ENCODE measurements at regions not wholly inside any gene's neighbourhood (a gene's known extent, or its start where the extent isn't known, plus 50 kb on each side); places are given as distances from the start of the nearest gene placed in this dataset.

GRCh38 chr21:28804089-28804670, 188.5 kb downstream of the LTN1 start:
- TF ChIP-seq ARNT (IDR thresholded peaks at IDR 0.05) (no peak), SP1 (IDR thresholded peaks at IDR 0.05) (no peak), FOXK2 (IDR thresholded peaks at IDR 0.05) (no peak), ELF4 (IDR thresholded peaks at IDR 0.05) (no peak), BHLHE40 (IDR thresholded peaks at IDR 0.05; ENCODE audit: borderline replicate concordance) (no peak), NFRKB (IDR thresholded peaks at IDR 0.05) (no peak)

All from HEK293T (cell line).